ENCODE measurements at regions not wholly inside any gene's neighbourhood (a gene's known extent, or its start where the extent isn't known, plus 50 kb on each side); places are given as distances from the start of the nearest gene placed in this dataset.
A peak's percentile ranks its signal among the peaks of the same experiment; 100 is the strongest.
"Not testable (repeated sequence)": the region's sequence is repeated elsewhere in the genome, so short reads cannot be mapped to it uniquely, and the experiment has no call there.

- not testable (repeated sequence) for DNase-seq (ENCODE audit: extremely low read depth in 1 of 11, low read depth in 9 of 11, low spot score in 4 of 11)
Measured at GRCh38 chr2:87439617-87440204, 308.2 kb upstream of the PLGLB2 start.

- DNase-seq (ENCODE audit: extremely low read depth in 1 of 11, low read depth in 9 of 11, low spot score in 4 of 11), result not testable (repeated sequence)
Measured at GRCh38 chr2:87440650-87441049, 307.2 kb upstream of the PLGLB2 start.

GRCh38 chr2:87441375-87441774 lies 306.5 kb upstream of the PLGLB2 start:
- not testable (repeated sequence) for DNase-seq (ENCODE audit: extremely low read depth in 1 of 11, low read depth in 9 of 11, low spot score in 4 of 11)

DNA sequence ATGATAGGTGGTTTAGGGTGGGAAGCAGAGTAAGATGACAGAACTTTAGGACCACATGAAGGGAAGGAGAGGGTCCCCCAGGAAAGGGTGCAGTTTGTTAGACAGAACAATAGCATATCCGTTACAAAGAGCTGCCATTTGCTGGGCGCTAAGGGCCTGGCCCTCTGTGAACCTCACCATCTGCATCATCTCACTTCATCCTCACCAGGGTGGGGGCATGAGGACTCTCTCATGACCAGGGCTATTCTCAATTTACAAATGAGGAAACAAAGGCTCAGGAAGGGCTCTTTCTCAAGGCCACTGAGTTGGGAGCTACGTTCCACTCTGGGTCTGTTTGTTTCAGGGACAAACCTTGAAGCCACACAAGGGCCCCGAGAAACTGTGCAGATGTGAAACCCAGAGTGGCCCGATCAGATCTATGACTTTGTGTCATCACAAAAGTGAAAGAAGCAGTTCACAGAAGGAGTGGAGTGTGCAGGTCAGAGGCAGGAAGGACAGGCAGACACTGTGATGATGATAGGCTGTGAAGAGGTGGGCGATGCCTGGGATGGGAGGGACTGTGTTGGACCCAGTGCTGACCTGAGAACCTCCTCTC lies 304.8 kb upstream of the PLGLB2 start:
- DNase-seq (ENCODE audit: extremely low read depth in 1 of 11, low read depth in 9 of 11, low spot score in 4 of 11), result not testable (repeated sequence)

GRCh38 chr2:87444951-87445350 lies 302.9 kb upstream of the PLGLB2 start:
- not testable (repeated sequence) for DNase-seq (ENCODE audit: extremely low read depth in 1 of 11, low read depth in 9 of 11, low spot score in 4 of 11)

GRCh38 chr2:87445613-87446312 lies 302.1 kb upstream of the PLGLB2 start:
- DNase-seq (ENCODE audit: extremely low read depth in 1 of 11, low read depth in 9 of 11, low spot score in 4 of 11), result not testable (repeated sequence)

DNA sequence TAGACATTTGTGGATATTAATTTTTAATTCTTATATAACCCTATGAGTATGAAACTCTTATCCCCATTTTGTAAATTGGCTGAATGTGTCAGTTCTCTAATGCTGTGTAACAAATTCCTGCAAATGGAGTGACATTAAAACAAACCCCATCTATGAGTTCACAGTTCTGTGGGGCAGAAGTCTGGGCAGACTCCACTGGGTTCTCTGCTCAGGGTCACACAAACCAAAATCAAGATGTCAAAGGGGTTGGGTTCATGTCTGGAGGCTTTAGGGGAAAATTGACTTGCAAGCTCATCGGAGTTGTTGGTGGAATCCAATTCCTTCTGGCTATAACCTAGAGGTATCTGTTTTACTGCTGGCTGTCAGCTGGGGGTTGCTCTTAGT lies 301.6 kb upstream of the PLGLB2 start:
- not testable (repeated sequence) for DNase-seq (ENCODE audit: extremely low read depth in 1 of 11, low read depth in 9 of 11, low spot score in 4 of 11)

GRCh38 chr2:87449462-87449980 lies 298.4 kb upstream of the PLGLB2 start:
- DNase-seq (ENCODE audit: extremely low read depth in 1 of 11, low read depth in 9 of 11, low spot score in 4 of 11), result not testable (repeated sequence)

DNA sequence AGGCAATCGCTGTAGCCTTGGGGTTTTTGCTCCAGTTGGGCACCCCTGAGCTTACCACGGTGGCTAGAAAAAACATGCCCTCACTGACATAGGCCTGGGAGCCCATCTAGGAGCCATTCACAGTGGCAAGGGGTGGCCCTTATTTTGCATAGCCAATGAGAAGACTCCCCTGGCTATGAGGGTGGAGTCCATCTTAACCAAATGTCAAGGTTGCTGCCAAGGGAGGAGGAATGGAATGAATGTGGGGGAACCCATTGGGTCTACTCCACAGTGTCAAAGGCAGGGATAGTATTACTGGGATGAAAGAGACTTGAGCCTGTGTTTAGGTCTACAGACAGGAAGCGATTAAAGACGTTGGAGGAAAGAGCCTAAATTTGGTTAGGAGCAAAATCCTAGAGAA lies 295.7 kb upstream of the PLGLB2 start:
- not testable (repeated sequence) for DNase-seq (ENCODE audit: extremely low read depth in 1 of 11, low read depth in 9 of 11, low spot score in 4 of 11)

GRCh38 chr2:87452861-87453260 lies 295.0 kb upstream of the PLGLB2 start:
- DNase-seq (ENCODE audit: extremely low read depth in 1 of 11, low read depth in 9 of 11, low spot score in 4 of 11), result not testable (repeated sequence)

GRCh38 chr2:87453965-87454364 lies 293.9 kb upstream of the PLGLB2 start:
- DNase-seq (ENCODE audit: extremely low read depth in 1 of 11, low read depth in 9 of 11, low spot score in 4 of 11), result peak in 1 of 11 donors; percentile 9

DNA sequence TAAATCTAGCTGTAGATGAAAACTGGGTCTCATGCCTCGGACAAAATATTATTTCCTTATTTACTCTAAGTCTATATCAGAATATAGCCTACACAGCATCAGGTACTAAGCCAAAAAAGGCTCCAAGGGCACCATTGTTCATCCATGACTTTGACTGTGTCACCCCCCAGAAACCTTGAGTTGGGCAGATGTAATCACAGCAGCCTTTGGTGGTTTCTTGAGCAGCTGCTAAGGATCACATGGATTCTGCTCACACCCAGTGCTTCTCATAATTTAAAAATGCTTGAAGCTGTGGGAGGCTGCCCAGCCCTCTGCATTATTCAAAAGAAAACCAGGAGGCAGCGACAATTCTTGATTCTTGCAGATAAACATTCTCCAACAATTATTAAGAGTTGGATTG lies 293.5 kb upstream of the PLGLB2 start:
- not testable (repeated sequence) for DNase-seq (ENCODE audit: extremely low read depth in 1 of 11, low read depth in 9 of 11, low spot score in 4 of 11)

- DNase-seq (ENCODE audit: extremely low read depth in 1 of 11, low read depth in 9 of 11, low spot score in 4 of 11), result not testable (repeated sequence)
Measured at GRCh38 chr2:87455209-87455853, 292.6 kb upstream of the PLGLB2 start.

- DNase-seq (ENCODE audit: extremely low read depth in 1 of 11, low read depth in 9 of 11, low spot score in 4 of 11), result not testable (repeated sequence)
Measured at GRCh38 chr2:87455854-87456249, 292.0 kb upstream of the PLGLB2 start.

GRCh38 chr2:87456477-87457128 lies 291.3 kb upstream of the PLGLB2 start:
- DNase-seq (ENCODE audit: extremely low read depth in 1 of 11, low read depth in 9 of 11, low spot score in 4 of 11), result not testable (repeated sequence)

DNA sequence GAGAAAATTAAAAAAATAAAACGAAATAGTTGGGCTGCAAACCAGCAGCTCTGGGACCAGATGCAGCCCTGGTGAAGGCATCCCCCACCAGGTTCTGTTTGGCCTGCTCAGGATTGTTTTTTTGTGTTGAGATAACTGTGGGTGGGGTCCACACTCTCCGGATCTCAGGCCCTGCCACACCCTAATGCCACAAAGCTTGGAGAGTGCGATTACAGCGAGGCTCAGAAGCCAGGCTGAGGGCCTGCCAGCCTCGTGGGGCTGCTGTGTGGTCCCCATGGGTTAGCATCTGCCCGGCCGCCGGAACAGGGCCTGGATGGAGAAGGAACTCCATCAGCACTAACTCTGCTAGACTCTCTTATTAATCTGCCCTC lies 290.8 kb upstream of the PLGLB2 start:
- DNase-seq (ENCODE audit: extremely low read depth in 1 of 11, low read depth in 9 of 11, low spot score in 4 of 11), result not testable (repeated sequence)

DNA sequence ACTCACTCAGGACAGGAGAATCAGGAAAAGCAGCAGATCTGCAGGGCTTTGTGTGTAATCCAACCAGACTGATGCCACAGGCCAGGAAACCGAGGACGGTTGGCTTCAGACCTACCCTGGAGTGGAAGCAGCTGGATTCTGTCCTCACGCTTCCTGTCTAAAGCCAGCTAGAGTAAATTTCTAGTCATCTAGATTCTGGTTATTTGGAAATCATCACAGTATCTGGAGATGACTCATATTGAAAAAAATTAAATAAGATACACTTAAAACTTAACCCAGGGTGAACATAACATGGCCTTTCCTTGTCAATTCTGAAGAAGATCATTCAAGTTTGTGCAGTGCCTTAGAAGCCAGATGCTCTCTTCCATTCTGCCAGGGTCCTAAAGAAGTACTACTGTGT lies 288.9 kb upstream of the PLGLB2 start:
- not testable (repeated sequence) for DNase-seq (ENCODE audit: extremely low read depth in 1 of 11, low read depth in 9 of 11, low spot score in 4 of 11)

GRCh38 chr2:87460104-87460503 lies 287.8 kb upstream of the PLGLB2 start:
- DNase-seq (ENCODE audit: extremely low read depth in 1 of 11, low read depth in 9 of 11, low spot score in 4 of 11), result not testable (repeated sequence)

DNA sequence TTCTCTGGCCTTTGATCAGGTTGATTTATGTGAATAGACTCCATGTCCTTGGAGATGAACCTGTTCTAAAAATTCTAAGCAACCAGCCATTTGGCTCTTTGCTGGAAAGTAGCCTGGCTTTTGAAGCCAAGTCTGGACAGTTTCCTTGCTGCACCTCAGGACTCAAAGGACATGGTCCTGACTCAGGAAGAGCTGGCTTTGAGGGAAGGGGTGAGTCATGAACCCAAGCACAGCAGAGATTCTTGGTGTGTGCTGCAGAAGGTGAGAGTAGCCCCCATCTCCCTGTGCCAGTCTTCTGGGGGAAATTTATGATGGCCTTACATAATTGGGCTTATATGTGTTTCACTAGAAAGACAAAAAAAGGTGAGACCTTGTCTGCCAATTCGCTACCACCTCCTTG lies 287.2 kb upstream of the PLGLB2 start:
- DNase-seq (ENCODE audit: extremely low read depth in 1 of 11, low read depth in 9 of 11, low spot score in 4 of 11), result not testable (repeated sequence)
